HCT116 (cell line): ENCODE measurements at regions not wholly inside any gene's neighbourhood (a gene's known extent, or its start where the extent isn't known, plus 50 kb on each side); places are given as distances from the start of the nearest gene placed in this dataset.

ENCODE experiments used
- ATAC-seq: fragments of 200-7000 bp; cut with Tn5 transposase; 2 replicates; pipeline ENCODE4 v1.9.1; 2020; ENCODE audit warnings: mild to moderate bottlenecking, moderate library complexity
- BruUV-seq: library from RNA; stranded (reverse); fragments of 400-500 nt; replicated peaks from 2 replicates; lab custom pipeline; 2021; lab: Mats Ljungman, UMichigan
- CTCF ChIA-PET: fragments of 300-600 bp; sonication (Branson Sonifier 250); formaldehyde crosslinking; loops from one replicate; lab custom pipeline; 2021; ENCODE audit warnings: antibody characterized with exemption; lab: Charles Lee
- POLR2A ChIA-PET: fragments of 300-600, 350-600 bp; sonication (Branson Sonifier 250); formaldehyde crosslinking; loops from one replicate; lab custom pipeline; 2021; ENCODE audit warnings: antibody characterized with exemption; lab: Charles Lee
- RAD21 ChIA-PET, 2 experiments: fragments of 300-600 bp; sonication (Branson Sonifier 250); formaldehyde crosslinking; loops; one replicate each; lab custom pipeline; 2023; ENCODE audit warnings: low total read pairs in 2 of 2; ENCODE audit not compliant: uncharacterized antibody in 2 of 2, unreplicated experiment in 2 of 2, low non-redundant PET in 1 of 2; lab: Charles Lee
- DNase-seq: peaks from one replicate; pipeline ENCODE4 v3.0.0-alpha.2; 2010; ENCODE audit warnings: low read depth, low spot score
- H2AFZ ChIP-seq: fragments of 200-600 bp; shearing (Covaris generic), sonication (generic); 2 replicates; pipeline ENCODE4 v1.6.1; 2017; ENCODE audit warnings: low read depth, mixed run types, mixed read lengths, antibody characterized with exemption, low read length; ENCODE audit not compliant: poor library complexity, severe bottlenecking
- H3K27ac ChIP-seq: 2 replicates; pipeline ENCODE4 v1.5.1; 2012; ENCODE audit warnings: low read depth, low read length
- H3K27me3 ChIP-seq: fragments of 200-600 bp; sonication (generic); 2 replicates; pipeline ENCODE4 v1.6.1; 2016; ENCODE audit warnings: mixed run types, low read length, mixed read lengths; ENCODE audit not compliant: insufficient read depth
- H3K36me3 ChIP-seq, 2 experiments: fragments of 200-500 bp in 1 of 2; fragments of 200-600 bp in 1 of 2; sonication (Bioruptor generic) in 1 of 2; sonication (generic) in 1 of 2; 2 replicates each; pipeline versions ENCODE4 v1.5.1 to v1.6.1; 2014 to 2016; ENCODE audit warnings: low read length in 2 of 2, inconsistent platforms in 1 of 2, mixed read lengths in 1 of 2, mixed run types in 1 of 2; ENCODE audit not compliant: insufficient read depth in 2 of 2, control insufficient read depth in 1 of 2
- H3K4me1 ChIP-seq, 2 experiments: fragments of 200-600 bp in 1 of 2; sonication (generic) in 1 of 2; 2 replicates each; pipeline versions ENCODE4 v1.5.1 to v1.6.1; 2012 to 2017; ENCODE audit warnings: low read length in 2 of 2, inconsistent platforms in 1 of 2, mild to moderate bottlenecking in 1 of 2, mixed read lengths in 1 of 2, mixed run types in 1 of 2, moderate library complexity in 1 of 2; ENCODE audit not compliant: insufficient read depth in 2 of 2, control insufficient read depth in 1 of 2
- H3K4me2 ChIP-seq: fragments of 200-600 bp; sonication (generic); 2 replicates; pipeline ENCODE4 v1.6.1; 2017; ENCODE audit warnings: mixed run types, low read length, mixed read lengths
- H3K4me3 ChIP-seq, 2 experiments: fragments of 200-600 bp in 1 of 2; sonication (generic) in 1 of 2; replicated peaks in 1 of 2; 2 replicates each; pipeline ENCODE4 v1.5.1; 2011 to 2016; ENCODE audit warnings: low read length in 2 of 2, control low read depth in 1 of 2, low read depth in 1 of 2, mild to moderate bottlenecking in 1 of 2, mixed read lengths in 1 of 2, mixed run types in 1 of 2
- H3K79me2 ChIP-seq: fragments of 200-600 bp; sonication (generic); 2 replicates; pipeline ENCODE4 v1.6.1; 2017; ENCODE audit warnings: mild to moderate bottlenecking, mixed run types, low read length, moderate library complexity, mixed read lengths; ENCODE audit not compliant: insufficient read depth
- H3K9ac ChIP-seq: fragments of 200-600 bp; sonication (generic); 2 replicates; pipeline ENCODE4 v1.6.1; 2016; ENCODE audit warnings: low read length, mixed read lengths
- H3K9me2 ChIP-seq: fragments of 200-600 bp; sonication (generic), shearing (Covaris generic); 2 replicates; pipeline ENCODE4 v1.6.1; 2017; ENCODE audit warnings: mixed run types, mild to moderate bottlenecking, moderate library complexity; ENCODE audit not compliant: insufficient read depth
- H3K9me3 ChIP-seq, 2 experiments: fragments of 200-500 bp in 1 of 2; fragments of 200-600 bp in 1 of 2; sonication (Bioruptor generic) in 1 of 2; sonication (generic) in 1 of 2; 2 replicates each; pipeline ENCODE4 v1.6.1; 2014 to 2017; ENCODE audit warnings: low read length in 2 of 2, mixed read lengths in 2 of 2, inconsistent platforms in 1 of 2, low read depth in 1 of 2, mild to moderate bottlenecking in 1 of 2, mixed run types in 1 of 2, moderate library complexity in 1 of 2; ENCODE audit not compliant: control insufficient read depth in 1 of 2, insufficient read depth in 1 of 2
- H4K20me1 ChIP-seq: fragments of 200-600 bp; sonication (generic), shearing (Covaris generic); 2 replicates; pipeline ENCODE4 v1.6.1; 2017; ENCODE audit warnings: mixed run types, mild to moderate bottlenecking, moderate library complexity; ENCODE audit not compliant: insufficient read depth
- ATF3 ChIP-seq: IDR thresholded peaks from 2 replicates; pipeline ENCODE4 v1.6.1; 2012
- CBX3 ChIP-seq: IDR thresholded peaks from 2 replicates; pipeline ENCODE4 v1.6.1; 2012; ENCODE audit warnings: low read depth
- CTCF ChIP-seq, 3 experiments: fragments of 200-600 bp in 1 of 3; sonication (generic) in 1 of 3; IDR thresholded peaks in 2 of 3; conservative IDR thresholded peaks in 1 of 3; 2 replicates each; pipeline ENCODE4 v1.5.1; 2012 to 2017; ENCODE audit warnings: low read depth in 2 of 3, low read length in 2 of 3, antibody characterized with exemption in 1 of 3, borderline replicate concordance in 1 of 3, control low read depth in 1 of 3, mild to moderate bottlenecking in 1 of 3, mixed read lengths in 1 of 3, mixed run types in 1 of 3, moderate library complexity in 1 of 3; ENCODE audit not compliant: insufficient read depth in 1 of 3
- EGR1 ChIP-seq: IDR thresholded peaks from 2 replicates; pipeline ENCODE4 v1.6.1; 2012; ENCODE audit warnings: low read depth
- ELF1 ChIP-seq: IDR thresholded peaks from 2 replicates; pipeline ENCODE4 v1.6.1; 2012; ENCODE audit warnings: low read depth, borderline replicate concordance
- EZH2 ChIP-seq: fragments of 200-600 bp; sonication (generic); IDR thresholded peaks from 2 replicates; pipeline ENCODE4 v1.6.1; 2017; ENCODE audit warnings: antibody characterized with exemption, mixed run types
- EZH2phosphoT487 ChIP-seq: fragments of 200-600 bp; IDR thresholded peaks from 2 replicates; pipeline ENCODE4 v1.6.1; 2018; ENCODE audit warnings: antibody characterized with exemption, borderline replicate concordance
- FOSL1 ChIP-seq: IDR thresholded peaks from 2 replicates; pipeline ENCODE4 v1.6.1; 2012; ENCODE audit warnings: low read depth
- JUND ChIP-seq: IDR thresholded peaks from 2 replicates; pipeline ENCODE4 v1.6.1; 2012
- POLR2AphosphoS5 ChIP-seq: IDR thresholded peaks from 2 replicates; pipeline ENCODE4 v1.6.1; 2011; ENCODE audit warnings: mild to moderate bottlenecking, low read depth, low read length, moderate library complexity
- RAD21 ChIP-seq: IDR thresholded peaks from 2 replicates; pipeline ENCODE4 v1.6.1; 2012; ENCODE audit warnings: low read depth, mild to moderate bottlenecking
- SIN3A ChIP-seq: IDR thresholded peaks from 2 replicates; pipeline ENCODE4 v1.6.1; 2012; ENCODE audit warnings: low read depth
- SP1 ChIP-seq: IDR thresholded peaks from 2 replicates; pipeline ENCODE4 v1.6.1; 2012; ENCODE audit warnings: low read depth
- SRF ChIP-seq: IDR thresholded peaks from 2 replicates; pipeline ENCODE4 v1.6.1; 2012; ENCODE audit warnings: low read depth
- TCF7L2 ChIP-seq: IDR thresholded peaks from 2 replicates; pipeline ENCODE4 v1.7.0; 2011; ENCODE audit warnings: borderline replicate concordance, inconsistent platforms; ENCODE audit not compliant: insufficient read depth, insufficient read length; ENCODE audit errors: extremely low read depth
- YY1 ChIP-seq: IDR thresholded peaks from 2 replicates; pipeline ENCODE4 v1.6.1; 2011; ENCODE audit warnings: low read length, low read depth, moderate library complexity, mild to moderate bottlenecking; ENCODE audit not compliant: insufficient replicate concordance; ENCODE audit errors: extremely low read depth
- ZBTB33 ChIP-seq: IDR thresholded peaks from 2 replicates; pipeline ENCODE4 v1.6.1; 2011; ENCODE audit warnings: mild to moderate bottlenecking, low read length, moderate library complexity; ENCODE audit not compliant: insufficient replicate concordance; ENCODE audit errors: extremely low read depth
- ZNF274 ChIP-seq: fragments of 200-500 bp; sonication (Bioruptor generic); IDR thresholded peaks from 2 replicates; pipeline ENCODE4 v1.6.1; 2014; ENCODE audit warnings: mild to moderate bottlenecking, low read depth, low read length, inconsistent platforms
- intact Hi-C: fragments of 100-400 bp; cut with micrococcal nuclease; formaldehyde crosslinking; loops from 2 replicates; pipeline ENCODE4 v1.10.0; 2022

- no peaks in the 10 kb centered on the region for H3K36me3 ChIP-seq
- H4K20me1 ChIP-seq = no peaks in the 10 kb centered on the region
- H3K9me3 ChIP-seq = no peaks in the 10 kb centered on the region
- RAD21 ChIA-PET = no interaction called here
- DNase-seq (no peak), ATAC-seq (no peak)
- intact Hi-C loops = no loop called here
- POLR2A ChIA-PET = no interaction called here
- no peak for TF ChIP-seq EZH2phosphoT487
- TF ChIP-seq SP1 = no peak
- TF ChIP-seq CTCF (IDR thresholded peaks at IDR 0.05 in 2 of 3, conservative IDR thresholded peaks at IDR 0.05 in 1 of 3; ENCODE audit: borderline replicate concordance in 1 of 3, insufficient read depth in 1 of 3, low read depth in 2 of 3, low read length in 2 of 3) = no peak
- TF ChIP-seq SIN3A = no peak
- TF ChIP-seq SRF = no peak
- TF ChIP-seq ZBTB33 = no peak
- TF ChIP-seq EZH2 = no peak
- no peak for TF ChIP-seq RAD21
- no peak for TF ChIP-seq ATF3
- no peak for TF ChIP-seq POLR2AphosphoS5
- no peak for TF ChIP-seq CBX3
- no peak for TF ChIP-seq TCF7L2
- TF ChIP-seq EGR1 = no peak
- TF ChIP-seq ZNF274 = no peak
- no peak for TF ChIP-seq JUND
- TF ChIP-seq FOSL1 = no peak
- no peak for TF ChIP-seq ELF1
- no peak for TF ChIP-seq YY1
- H3K27ac ChIP-seq = no peak overlapping the region
- H3K4me2 ChIP-seq = no peak overlapping the region
- no TSS peak for BruUV-seq
- no peaks in the 10 kb centered on the region for H3K27me3 ChIP-seq
- no peaks in the 10 kb centered on the region for H3K79me2 ChIP-seq
- H3K4me3 ChIP-seq = no peak overlapping the region
- H3K9me2 ChIP-seq = no peaks in the 10 kb centered on the region
- CTCF ChIA-PET = no interaction called here
- H2AFZ ChIP-seq = no peak overlapping the region
- H3K4me1 ChIP-seq = peaks cover 0 to 3% of the 10 kb centered on the region in 2 experiments; a peak in 1 of 4 replicates
- no peak overlapping the region for H3K9ac ChIP-seq
These were observed 210.4 kb upstream of the FAR2 start for GRCh38 chr12:28938581-28939235.
